ENCODE measurements at regions not wholly inside any gene's neighbourhood (a gene's known extent, or its start where the extent isn't known, plus 50 kb on each side); places are given as distances from the start of the nearest gene placed in this dataset.
"Not testable (repeated sequence)": the region's sequence is repeated elsewhere in the genome, so short reads cannot be mapped to it uniquely, and the experiment has no call there.

DNA sequence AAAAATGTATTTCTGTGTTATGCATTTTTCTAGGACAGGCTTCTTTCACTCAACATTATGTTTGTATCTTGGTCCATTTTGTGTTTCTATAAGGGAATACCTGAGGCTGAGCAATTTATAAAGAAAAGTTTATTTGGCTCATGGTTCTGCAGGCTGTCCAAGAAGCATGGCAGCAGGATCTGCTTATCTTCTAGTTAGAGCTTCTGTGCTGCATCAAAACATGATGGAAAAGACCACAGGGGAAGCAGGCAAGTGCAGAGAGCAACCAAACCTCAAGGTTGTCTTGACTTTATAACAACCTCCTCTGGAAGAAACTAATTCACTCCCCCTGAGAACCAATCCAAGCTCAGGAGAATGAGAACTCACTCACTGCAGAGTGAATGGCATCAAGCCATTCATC, 1601.0 kb upstream of the NUDT12 start:
- Histone ChIP-seq H3K4me3 (ENCODE audit: low read depth, low read length) (no peak overlapping the region), H3K4me1 (ENCODE audit: control insufficient read depth, insufficient read depth, low read length) (peaks cover 4% of the 10 kb centered on the region; the same call in 1 of the 2 replicates), H3K27ac (ENCODE audit: low read depth, low read length) (no peak overlapping the region), H3K9ac (ENCODE audit: low read length) (no peak overlapping the region), H3K36me3 (ENCODE audit: control insufficient read depth, insufficient read depth, low read length) (no peaks in the 10 kb centered on the region), H3K9me3 (ENCODE audit: control insufficient read depth, insufficient read depth, low read depth, low read length) (0 out of 2 replicates have a peak, but pooled peaks cover 3% of the 10 kb centered on the region), H3K27me3 (ENCODE audit: control insufficient read depth, insufficient read depth, low read length) (no peaks in the 10 kb centered on the region)

DNA sequence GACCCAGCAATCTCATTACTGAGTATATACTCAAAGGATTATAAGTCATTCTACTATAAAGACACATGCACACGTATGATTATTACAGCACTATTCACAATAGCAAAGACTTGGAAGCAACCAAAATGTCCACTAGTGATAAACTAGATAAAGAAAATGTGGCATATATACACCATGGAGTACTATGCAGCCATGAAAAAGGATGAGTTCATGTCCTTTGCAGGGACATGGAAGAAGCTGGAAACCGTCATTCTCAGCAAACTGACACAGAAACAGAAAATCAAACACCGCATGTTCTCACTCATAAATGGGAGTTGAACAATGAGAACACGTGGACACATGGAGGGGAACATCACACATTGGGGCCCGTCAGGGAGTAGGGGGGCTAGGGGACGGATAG, 1600.0 kb upstream of the NUDT12 start:
- not testable (repeated sequence) for H3K9ac ChIP-seq (ENCODE audit: low read length); H3K27me3 ChIP-seq (ENCODE audit: control insufficient read depth, insufficient read depth, low read length)

DNA sequence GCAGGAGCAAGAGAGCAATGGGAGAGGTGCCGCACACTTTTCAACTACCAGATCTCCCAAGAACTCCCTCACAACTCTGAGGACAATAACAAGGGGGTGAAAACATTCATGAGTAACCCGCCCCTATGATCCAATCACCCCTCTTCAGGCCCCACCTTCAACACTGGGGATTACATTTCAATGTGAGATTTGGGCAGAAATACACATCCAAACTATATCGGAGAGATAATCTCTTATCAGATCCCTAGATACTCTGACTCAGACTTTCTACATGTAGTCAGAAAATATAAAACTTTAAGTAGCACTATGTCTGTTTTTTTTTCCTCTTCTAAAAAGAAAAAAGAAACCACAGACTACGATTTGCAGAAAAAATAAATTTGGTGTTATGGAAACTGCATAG, 1595.9 kb upstream of the NUDT12 start:
- Histone ChIP-seq H3K9ac (ENCODE audit: low read length) (no peak overlapping the region), H3K27ac (ENCODE audit: low read depth, low read length) (no peak overlapping the region), H3K4me3 (ENCODE audit: low read depth, low read length) (no peak overlapping the region), H3K36me3 (ENCODE audit: control insufficient read depth, insufficient read depth, low read length) (no peaks in the 10 kb centered on the region), H3K27me3 (ENCODE audit: control insufficient read depth, insufficient read depth, low read length) (no peaks in the 10 kb centered on the region), H3K4me1 (ENCODE audit: control insufficient read depth, insufficient read depth, low read length) (no peaks in the 10 kb centered on the region), H3K9me3 (ENCODE audit: control insufficient read depth, insufficient read depth, low read depth, low read length) (0 out of 2 replicates have a peak, but pooled peaks cover 3% of the 10 kb centered on the region)

More for the DNA sequence above, 1600.0 kb upstream of the NUDT12 start:
- not testable (repeated sequence) for H3K27ac ChIP-seq (ENCODE audit: low read depth, low read length); H3K4me3 ChIP-seq (ENCODE audit: low read depth, low read length); H3K4me1 ChIP-seq (ENCODE audit: control insufficient read depth, insufficient read depth, low read length); H3K36me3 ChIP-seq (ENCODE audit: control insufficient read depth, insufficient read depth, low read length); H3K9me3 ChIP-seq (ENCODE audit: control insufficient read depth, insufficient read depth, low read depth, low read length)

DNA sequence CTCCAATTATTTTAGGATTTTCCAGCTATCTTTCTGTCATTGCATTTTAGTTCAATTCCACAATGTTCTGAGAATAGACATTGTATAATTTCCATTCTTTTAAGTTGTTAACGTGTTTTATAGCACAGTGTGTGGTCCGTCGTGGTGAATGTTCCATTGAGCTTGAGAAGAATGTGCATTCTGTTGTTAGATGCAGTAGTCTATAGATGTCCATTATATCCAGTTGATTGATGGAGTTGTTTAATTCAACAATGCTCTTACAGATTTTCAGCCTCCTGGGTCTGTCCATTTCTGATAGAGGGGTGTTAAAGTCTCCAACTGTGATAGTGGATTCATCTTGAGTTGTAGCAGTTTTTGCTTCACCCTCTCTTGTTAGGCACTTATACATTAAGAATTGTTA, 1587.7 kb upstream of the NUDT12 start:
- Histone ChIP-seq H3K27ac (ENCODE audit: low read depth, low read length) (no peak overlapping the region), H3K36me3 (ENCODE audit: control insufficient read depth, insufficient read depth, low read length) (no peaks in the 10 kb centered on the region), H3K4me3 (ENCODE audit: low read depth, low read length) (no peak overlapping the region), H3K9ac (ENCODE audit: low read length) (no peak overlapping the region), H3K27me3 (ENCODE audit: control insufficient read depth, insufficient read depth, low read length) (no peaks in the 10 kb centered on the region), H3K4me1 (ENCODE audit: control insufficient read depth, insufficient read depth, low read length) (no peaks in the 10 kb centered on the region), H3K9me3 (ENCODE audit: control insufficient read depth, insufficient read depth, low read depth, low read length) (no peaks in the 10 kb centered on the region)

GRCh38 chr5:105146867-105147266, 1584.3 kb upstream of the NUDT12 start:
- Histone ChIP-seq H3K36me3 (ENCODE audit: control insufficient read depth, insufficient read depth, low read length) (no peaks in the 10 kb centered on the region), H3K9ac (ENCODE audit: low read length) (no peak overlapping the region), H3K9me3 (ENCODE audit: control insufficient read depth, insufficient read depth, low read depth, low read length) (no peaks in the 10 kb centered on the region), H3K4me3 (ENCODE audit: low read depth, low read length) (no peak overlapping the region), H3K4me1 (ENCODE audit: control insufficient read depth, insufficient read depth, low read length) (no peaks in the 10 kb centered on the region), H3K27ac (ENCODE audit: low read depth, low read length) (no peak overlapping the region), H3K27me3 (ENCODE audit: control insufficient read depth, insufficient read depth, low read length) (no peaks in the 10 kb centered on the region)

DNA sequence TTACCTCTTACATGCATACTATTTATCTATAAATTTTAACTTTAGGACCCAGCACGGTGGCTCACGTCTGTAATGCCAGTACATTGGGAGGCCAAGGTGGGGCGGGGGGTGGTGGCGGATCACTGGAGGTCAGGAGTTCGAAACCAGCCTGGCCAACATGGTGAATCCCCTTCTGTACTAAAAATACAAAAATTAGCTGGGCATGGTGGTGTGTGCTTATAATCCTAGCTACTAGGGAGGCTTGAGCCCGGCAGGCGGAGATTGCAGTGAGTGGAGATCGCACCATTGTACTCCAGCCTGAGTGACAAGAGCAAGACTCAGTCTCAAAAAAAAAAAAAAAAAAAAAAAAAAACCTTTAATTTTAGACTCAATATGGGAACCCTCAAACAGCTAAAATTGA, 1582.6 kb upstream of the NUDT12 start:
- H3K4me3 ChIP-seq (ENCODE audit: low read depth, low read length): no peak overlapping the region
- H3K9me3 ChIP-seq (ENCODE audit: control insufficient read depth, insufficient read depth, low read depth, low read length): no peaks in the 10 kb centered on the region
- H3K36me3 ChIP-seq (ENCODE audit: control insufficient read depth, insufficient read depth, low read length): no peaks in the 10 kb centered on the region
- no peaks in the 10 kb centered on the region for H3K27me3 ChIP-seq (ENCODE audit: control insufficient read depth, insufficient read depth, low read length)
- H3K4me1 ChIP-seq (ENCODE audit: control insufficient read depth, insufficient read depth, low read length): no peaks in the 10 kb centered on the region
- H3K9ac ChIP-seq (ENCODE audit: low read length): no peak overlapping the region
- H3K27ac ChIP-seq (ENCODE audit: low read depth, low read length): no peak overlapping the region

DNA sequence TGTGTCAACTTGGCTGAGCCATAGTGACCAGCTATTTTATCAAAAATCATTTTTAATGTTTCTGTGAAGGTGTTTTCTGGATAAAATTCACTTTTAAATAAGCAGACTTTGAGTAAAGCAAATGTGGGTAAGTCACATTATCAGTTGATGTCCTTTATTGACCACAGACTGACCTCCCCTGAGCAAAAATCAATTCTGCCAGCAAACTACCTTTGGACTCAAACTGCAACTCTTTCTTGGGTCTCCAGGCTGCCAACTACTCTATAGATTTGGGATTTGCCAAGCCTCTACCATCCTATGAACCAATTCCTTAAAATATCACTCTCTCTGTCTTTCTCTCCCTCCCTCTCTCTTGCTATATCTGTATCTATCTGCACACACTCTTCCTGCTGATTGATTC, 1571.7 kb upstream of the NUDT12 start:
- Histone ChIP-seq H3K9ac (ENCODE audit: low read length) (no peak overlapping the region), H3K27me3 (ENCODE audit: control insufficient read depth, insufficient read depth, low read length) (no peaks in the 10 kb centered on the region), H3K27ac (ENCODE audit: low read depth, low read length) (no peak overlapping the region), H3K36me3 (ENCODE audit: control insufficient read depth, insufficient read depth, low read length) (no peaks in the 10 kb centered on the region), H3K4me3 (ENCODE audit: low read depth, low read length) (no peak overlapping the region), H3K4me1 (ENCODE audit: control insufficient read depth, insufficient read depth, low read length) (no peaks in the 10 kb centered on the region), H3K9me3 (ENCODE audit: control insufficient read depth, insufficient read depth, low read depth, low read length) (no peaks in the 10 kb centered on the region)

- Histone ChIP-seq H3K4me1 (ENCODE audit: control insufficient read depth, insufficient read depth, low read length) (no peaks in the 10 kb centered on the region), H3K36me3 (ENCODE audit: control insufficient read depth, insufficient read depth, low read length) (no peaks in the 10 kb centered on the region), H3K9ac (ENCODE audit: low read length) (no peak overlapping the region), H3K9me3 (ENCODE audit: control insufficient read depth, insufficient read depth, low read depth, low read length) (no peaks in the 10 kb centered on the region), H3K4me3 (ENCODE audit: low read depth, low read length) (no peak overlapping the region), H3K27me3 (ENCODE audit: control insufficient read depth, insufficient read depth, low read length) (no peaks in the 10 kb centered on the region), H3K27ac (ENCODE audit: low read depth, low read length) (no peak overlapping the region)
Observed at GRCh38 chr5:105133087-105133486, 1570.5 kb upstream of the NUDT12 start.

GRCh38 chr5:105132581-105132980, 1570.0 kb upstream of the NUDT12 start:
- Histone ChIP-seq H3K27me3 (ENCODE audit: control insufficient read depth, insufficient read depth, low read length) (no peaks in the 10 kb centered on the region), H3K27ac (ENCODE audit: low read depth, low read length) (no peak overlapping the region), H3K4me1 (ENCODE audit: control insufficient read depth, insufficient read depth, low read length) (no peaks in the 10 kb centered on the region), H3K36me3 (ENCODE audit: control insufficient read depth, insufficient read depth, low read length) (no peaks in the 10 kb centered on the region), H3K9me3 (ENCODE audit: control insufficient read depth, insufficient read depth, low read depth, low read length) (no peaks in the 10 kb centered on the region), H3K4me3 (ENCODE audit: low read depth, low read length) (no peak overlapping the region), H3K9ac (ENCODE audit: low read length) (no peak overlapping the region)

DNA sequence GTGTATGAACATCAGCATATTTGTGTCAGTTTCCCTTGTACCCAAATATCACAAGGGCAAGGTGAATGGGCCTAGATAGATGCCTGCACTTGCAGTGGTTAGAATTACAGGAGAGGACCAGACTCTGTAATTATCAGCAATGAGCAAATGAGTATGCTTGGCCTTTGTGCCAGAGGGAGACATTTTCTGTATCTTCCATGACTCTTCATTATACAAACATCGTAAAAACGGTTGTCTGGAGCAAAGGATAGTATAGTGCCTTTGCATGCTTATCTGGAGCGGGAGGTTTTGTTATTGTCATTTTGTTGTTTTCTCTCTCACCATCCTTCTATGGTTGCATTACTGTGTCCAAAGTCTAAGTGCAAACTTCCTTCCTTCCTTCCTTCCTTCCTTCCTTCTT, 1568.5 kb upstream of the NUDT12 start:
- Histone ChIP-seq H3K4me3 (ENCODE audit: low read depth, low read length) (no peak overlapping the region), H3K9me3 (ENCODE audit: control insufficient read depth, insufficient read depth, low read depth, low read length) (no peaks in the 10 kb centered on the region), H3K4me1 (ENCODE audit: control insufficient read depth, insufficient read depth, low read length) (no peaks in the 10 kb centered on the region), H3K27ac (ENCODE audit: low read depth, low read length) (no peak overlapping the region), H3K9ac (ENCODE audit: low read length) (no peak overlapping the region), H3K36me3 (ENCODE audit: control insufficient read depth, insufficient read depth, low read length) (no peaks in the 10 kb centered on the region), H3K27me3 (ENCODE audit: control insufficient read depth, insufficient read depth, low read length) (no peaks in the 10 kb centered on the region)

DNA sequence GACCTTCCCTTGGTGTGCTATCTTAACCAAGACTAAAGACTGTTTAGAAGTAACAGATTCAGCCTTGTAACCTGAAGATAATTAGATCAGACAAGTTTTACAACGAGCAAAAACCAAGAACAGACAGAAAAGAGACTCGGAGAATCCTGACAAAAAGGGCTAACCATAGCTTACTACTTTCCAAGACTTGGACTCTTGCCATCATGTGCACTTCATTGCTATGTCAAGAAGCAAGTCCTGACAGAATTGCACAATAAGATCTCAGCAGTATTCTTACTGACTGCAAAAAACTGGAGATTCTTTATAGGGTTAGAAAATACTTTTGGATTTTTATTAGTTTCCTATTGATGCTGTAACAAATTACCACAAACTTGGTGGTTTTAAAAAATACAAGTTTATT, 1539.0 kb upstream of the NUDT12 start:
- H3K4me3 ChIP-seq (ENCODE audit: low read depth, low read length): no peak overlapping the region
- H3K4me1 ChIP-seq (ENCODE audit: control insufficient read depth, insufficient read depth, low read length): no peaks in the 10 kb centered on the region
- H3K9ac ChIP-seq (ENCODE audit: low read length): no peak overlapping the region
- H3K9me3 ChIP-seq (ENCODE audit: control insufficient read depth, insufficient read depth, low read depth, low read length): no peaks in the 10 kb centered on the region
- H3K27me3 ChIP-seq (ENCODE audit: control insufficient read depth, insufficient read depth, low read length): no peaks in the 10 kb centered on the region
- no peaks in the 10 kb centered on the region for H3K36me3 ChIP-seq (ENCODE audit: control insufficient read depth, insufficient read depth, low read length)
- H3K27ac ChIP-seq (ENCODE audit: low read depth, low read length): no peak overlapping the region

GRCh38 chr5:105088961-105089360, 1526.4 kb upstream of the NUDT12 start:
- Histone ChIP-seq H3K4me1 (ENCODE audit: control insufficient read depth, insufficient read depth, low read length) (no peaks in the 10 kb centered on the region), H3K36me3 (ENCODE audit: control insufficient read depth, insufficient read depth, low read length) (no peaks in the 10 kb centered on the region), H3K9me3 (ENCODE audit: control insufficient read depth, insufficient read depth, low read depth, low read length) (peaks cover 5% of the 10 kb centered on the region; the same call in 1 of the 2 replicates), H3K27me3 (ENCODE audit: control insufficient read depth, insufficient read depth, low read length) (no peaks in the 10 kb centered on the region), H3K9ac (ENCODE audit: low read length) (no peak overlapping the region), H3K27ac (ENCODE audit: low read depth, low read length) (no peak overlapping the region), H3K4me3 (ENCODE audit: low read depth, low read length) (no peak overlapping the region)

Measured in HUES6 (cell line).